Gastroesophageal sphincter (tissue), 3 donors: ENCODE measurements at regions not wholly inside any gene's neighbourhood (a gene's known extent, or its start where the extent isn't known, plus 50 kb on each side); places are given as distances from the start of the nearest gene placed in this dataset.

ENCODE experiments used
- CTCF ChIP-seq, 4 experiments: fragments of 200-600 bp in 2 of 4; fragments of 450-650 bp in 2 of 4; sonication (generic) in 1 of 4; IDR thresholded peaks; one replicate each; pipeline ENCODE4 v1.5.1; 2017 to 2019; ENCODE audit warnings: antibody characterized with exemption in 4 of 4, mild to moderate bottlenecking in 2 of 4, moderate library complexity in 2 of 4
- POLR2A ChIP-seq, 2 donors: fragments of 450-650 bp; IDR thresholded peaks; one replicate each; pipeline ENCODE4 v1.6.1; 2017; ENCODE audit warnings: antibody characterized with exemption in 2 of 2, mild to moderate bottlenecking in 2 of 2, moderate library complexity in 1 of 2

GRCh38 chr12:113676117-113676516 lies 204.4 kb upstream of the LHX5 start:
- TF ChIP-seq POLR2A (IDR thresholded peaks at IDR 0.05) (no peak), CTCF (IDR thresholded peaks at IDR 0.05) (no peak)
